GM12878 (cell line): ENCODE measurements at regions not wholly inside any gene's neighbourhood (a gene's known extent, or its start where the extent isn't known, plus 50 kb on each side); places are given as distances from the start of the nearest gene placed in this dataset.

Experiments
- CHD4 ChIP-seq: fragments of 200-600 bp; sonication (generic); IDR thresholded peaks from 2 replicates; pipeline ENCODE4 v1.6.1; 2016; ENCODE audit warnings: mild to moderate bottlenecking
- CTCF ChIP-seq, 3 experiments: IDR thresholded peaks in 2 of 3; conservative IDR thresholded peaks in 1 of 3; 2 replicates each; pipeline ENCODE4 v1.5.1; 2011; ENCODE audit warnings: low read depth in 3 of 3, low read length in 3 of 3, mild to moderate bottlenecking in 3 of 3, control low read depth in 2 of 3, moderate library complexity in 2 of 3, inconsistent platforms in 1 of 3, mixed read lengths in 1 of 3; ENCODE audit not compliant: control insufficient read depth in 2 of 3, insufficient read depth in 1 of 3; ENCODE audit errors: extremely low read depth in 1 of 3
- FOS ChIP-seq: IDR thresholded peaks from 3 replicates; pipeline ENCODE4 v1.6.1; 2011; ENCODE audit warnings: borderline replicate concordance; ENCODE audit not compliant: insufficient read length; ENCODE audit errors: extremely low read depth
- GABPA ChIP-seq: IDR thresholded peaks from 2 replicates; pipeline ENCODE4 v1.6.1; 2014; ENCODE audit warnings: antibody characterized with exemption, low read depth, mild to moderate bottlenecking, inconsistent platforms
- HDAC6 ChIP-seq: fragments of 200-600 bp; sonication (generic); IDR thresholded peaks from one replicate; pipeline ENCODE4 v1.8.0; 2017; ENCODE audit warnings: antibody characterized with exemption; ENCODE audit not compliant: unreplicated experiment
- MXI1 ChIP-seq: fragments of 150-350 bp; IDR thresholded peaks from 2 replicates; pipeline ENCODE4 v1.6.1; 2011; ENCODE audit warnings: low read depth, mild to moderate bottlenecking, inconsistent platforms, low read length, improper control_type of control experiment
- PML ChIP-seq: IDR thresholded peaks from 2 replicates; pipeline ENCODE4 v1.6.1; 2012; ENCODE audit warnings: low read length, inconsistent platforms
- RAD51 ChIP-seq: fragments of 450-650 bp; IDR thresholded peaks from 2 replicates; pipeline ENCODE4 v1.6.1; 2016; ENCODE audit warnings: moderate library complexity, mild to moderate bottlenecking, inconsistent platforms
- TCF3 ChIP-seq: IDR thresholded peaks from 2 replicates; pipeline ENCODE4 v1.6.1; 2012; ENCODE audit warnings: low read depth, mild to moderate bottlenecking, low read length, borderline replicate concordance; ENCODE audit not compliant: insufficient read depth
- USF2 ChIP-seq: IDR thresholded peaks from 2 replicates; pipeline ENCODE4 v1.6.1; 2011; ENCODE audit warnings: low read depth, low read length, improper control_type of control experiment, borderline replicate concordance

GRCh38 chr9:75607521-75607920 is 283.0 kb upstream of the PCSK5 start:
- TF ChIP-seq HDAC6 (no peak), USF2 (no peak), MXI1 (no peak), CHD4 (no peak), FOS (no peak), PML (no peak), CTCF (IDR thresholded peaks at IDR 0.05 in 2 of 3, conservative IDR thresholded peaks at IDR 0.05 in 1 of 3; ENCODE audit: control insufficient read depth in 2 of 3, extremely low read depth in 1 of 3, insufficient read depth in 1 of 3, low read depth in 3 of 3, low read length in 3 of 3) (no peak), RAD51 (no peak), GABPA (no peak), TCF3 (no peak)
